NCI-H446 (cell line): ENCODE measurements at regions not wholly inside any gene's neighbourhood (a gene's known extent, or its start where the extent isn't known, plus 50 kb on each side); places are given as distances from the start of the nearest gene placed in this dataset.

Source experiments
- DNase-seq, 2 experiments: peaks; one replicate each; lab custom pipeline; 2025; lab: John Stamatoyannopoulos, UW

GRCh38 chr13:107252428-107252827, 684.5 kb upstream of the ARGLU1 start:
- DNase-seq, result no peak

GRCh38 chr13:107252021-107252420, 684.1 kb upstream of the ARGLU1 start:
- DNase-seq, result no peak

GRCh38 chr13:107251341-107251740, 683.4 kb upstream of the ARGLU1 start:
- no peak for DNase-seq

- DNase-seq, result no peak
Observed at GRCh38 chr13:107250628-107251027, 682.7 kb upstream of the ARGLU1 start.

- DNase-seq, result no peak
Observed at GRCh38 chr13:107244241-107244640, 676.3 kb upstream of the ARGLU1 start.

GRCh38 chr13:107242138-107242537, 674.2 kb upstream of the ARGLU1 start:
- DNase-seq, result no peak

GRCh38 chr13:107241381-107241780, 673.4 kb upstream of the ARGLU1 start:
- DNase-seq, result no peak

- DNase-seq, result no peak
Observed at GRCh38 chr13:107239213-107239612, 671.3 kb upstream of the ARGLU1 start.

- DNase-seq, result no peak
Observed at GRCh38 chr13:107238262-107238981, 670.5 kb upstream of the ARGLU1 start.

GRCh38 chr13:107234319-107235073, 666.6 kb upstream of the ARGLU1 start:
- DNase-seq, result no peak

GRCh38 chr13:107233541-107233940, 665.6 kb upstream of the ARGLU1 start:
- no peak for DNase-seq

- no peak for DNase-seq
Observed at GRCh38 chr13:107231944-107232343, 664.0 kb upstream of the ARGLU1 start.

- DNase-seq, result no peak
Observed at GRCh38 chr13:107223867-107224266, 655.9 kb upstream of the ARGLU1 start.

- no peak for DNase-seq
Observed at GRCh38 chr13:107222597-107222996, 654.7 kb upstream of the ARGLU1 start.

- no peak for DNase-seq
Observed at GRCh38 chr13:107220245-107220644, 652.3 kb upstream of the ARGLU1 start.

- DNase-seq, result no peak
Observed at GRCh38 chr13:107217251-107217650, 649.3 kb upstream of the ARGLU1 start.

GRCh38 chr13:107216046-107216755, 648.3 kb upstream of the ARGLU1 start:
- DNase-seq, result no peak

GRCh38 chr13:107211073-107211472, 643.1 kb upstream of the ARGLU1 start:
- DNase-seq, result peak; percentile 43 to 70

- DNase-seq, result no peak
Observed at GRCh38 chr13:107210723-107211030, 642.7 kb upstream of the ARGLU1 start.

GRCh38 chr13:107209824-107210722, 642.1 kb upstream of the ARGLU1 start:
- no peak for DNase-seq

- no peak for DNase-seq
Observed at GRCh38 chr13:107208889-107209288, 641.0 kb upstream of the ARGLU1 start.
